D721Med (cell line): ENCODE measurements at regions not wholly inside any gene's neighbourhood (a gene's known extent, or its start where the extent isn't known, plus 50 kb on each side); places are given as distances from the start of the nearest gene placed in this dataset.

Experiments
- DNase-seq: peaks from one replicate; pipeline ENCODE4 v3.0.0; 2011; ENCODE audit warnings: low spot score; ENCODE audit not compliant: insufficient read length
- FAIRE-seq: peaks from 2 replicates; lab custom pipeline; 2011; peaks lifted over from hg19 to GRCh38; lab: Jason Lieb, UNC
- CTCF ChIP-seq: IDR thresholded peaks from 2 replicates; pipeline ENCODE4 v1.5.1; 2012; ENCODE audit warnings: mild to moderate bottlenecking, control low read depth; ENCODE audit not compliant: insufficient read depth; ENCODE audit errors: missing control alignments

DNA sequence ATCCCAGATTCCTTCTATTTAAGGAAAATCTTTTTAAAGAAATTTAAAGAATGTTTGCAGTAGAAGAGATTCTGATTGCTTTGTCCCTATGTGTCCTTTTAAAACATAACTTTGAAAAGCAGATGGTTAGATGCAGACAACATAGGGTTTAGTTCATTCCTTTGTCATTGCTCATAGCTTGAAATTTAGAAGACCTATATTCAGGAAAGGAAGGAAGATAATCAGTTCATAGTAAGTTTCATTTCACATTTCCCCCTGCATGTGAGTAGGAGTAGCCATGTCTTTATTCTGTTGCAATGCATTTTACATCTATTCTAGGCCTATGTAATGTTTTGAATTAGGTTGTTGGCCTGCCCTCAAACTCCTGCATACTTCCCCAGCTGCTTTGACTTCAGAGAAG lies 197.9 kb upstream of the GRIK2 start:
- no peak for TF ChIP-seq CTCF
- no peak for FAIRE-seq
- no peak for DNase-seq

GRCh38 chr6:101199441-101199840 lies 194.1 kb upstream of the GRIK2 start:
- no peak for FAIRE-seq
- TF ChIP-seq CTCF = no peak
- DNase-seq = no peak

- DNase-seq (no peak), FAIRE-seq (no peak)
- TF ChIP-seq CTCF = no peak
These were observed 190.6 kb upstream of the GRIK2 start for GRCh38 chr6:101202867-101203374.

GRCh38 chr6:101203664-101204063 lies 189.8 kb upstream of the GRIK2 start:
- no peak for DNase-seq
- TF ChIP-seq CTCF = no peak
- FAIRE-seq = no peak

GRCh38 chr6:101208152-101208551 lies 185.4 kb upstream of the GRIK2 start:
- FAIRE-seq (no peak), DNase-seq (no peak)
- TF ChIP-seq CTCF = no peak

GRCh38 chr6:101212640-101213039 lies 180.9 kb upstream of the GRIK2 start:
- TF ChIP-seq CTCF = no peak
- DNase-seq = no peak
- no peak for FAIRE-seq

DNA sequence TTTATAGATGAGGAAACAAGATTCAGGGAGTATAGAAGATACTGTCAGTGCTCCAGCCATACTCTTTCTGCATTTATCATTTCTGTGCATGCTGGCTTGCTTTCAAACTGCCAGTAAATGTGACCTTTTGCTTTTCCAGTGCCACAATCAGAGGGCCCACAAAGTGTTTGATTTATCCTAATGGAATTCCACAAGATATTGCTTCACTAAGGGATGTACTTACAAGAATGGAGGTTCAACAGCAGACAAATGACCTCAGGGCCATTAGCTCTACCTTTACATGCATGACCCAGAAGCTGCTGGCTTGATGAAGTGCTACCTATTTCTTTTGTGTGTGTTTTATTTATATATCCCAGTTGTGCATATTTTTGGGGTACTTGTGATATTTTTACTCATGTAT lies 171.5 kb upstream of the GRIK2 start:
- no peak for DNase-seq
- no peak for TF ChIP-seq CTCF
- FAIRE-seq = no peak
